AG09319 (cell line): ENCODE measurements at regions not wholly inside any gene's neighbourhood (a gene's known extent, or its start where the extent isn't known, plus 50 kb on each side); places are given as distances from the start of the nearest gene placed in this dataset.
"Not testable (repeated sequence)": the region's sequence is repeated elsewhere in the genome, so short reads cannot be mapped to it uniquely, and the experiment has no call there.

Source experiments
- DNase-seq: peaks from one replicate; pipeline ENCODE4 v3.0.0-alpha.2; 2010; ENCODE audit warnings: low read depth; ENCODE audit errors: extremely low read depth
- TF ChIP-seq, protein P1 (sequence below): IDR thresholded peaks from 2 replicates; pipeline ENCODE4 v1.5.1; 2011; ENCODE audit warnings: low read depth, mild to moderate bottlenecking, inconsistent platforms, low read length, moderate library complexity

DNA sequence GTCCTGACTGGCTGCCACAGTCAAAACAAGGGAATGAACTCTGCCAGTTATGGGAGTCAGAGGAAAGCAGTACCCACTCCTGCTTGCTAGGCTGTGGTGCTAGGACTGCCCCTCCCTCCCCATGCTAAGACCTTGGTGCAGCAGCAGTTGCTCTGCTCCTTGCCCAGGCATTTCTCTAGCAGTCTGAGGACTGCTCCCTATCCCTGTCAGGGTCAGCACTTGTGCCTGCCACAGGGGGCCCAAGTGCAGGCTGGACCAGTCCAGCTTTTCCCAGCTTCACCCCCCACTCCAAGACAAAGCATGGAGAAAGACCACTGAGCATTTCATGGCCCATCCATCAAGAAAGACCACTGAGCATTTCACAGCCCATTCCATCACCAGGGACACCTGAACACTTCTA lies 305.8 kb upstream of the CLEC14A start:
- TF ChIP-seq, protein P1, sequence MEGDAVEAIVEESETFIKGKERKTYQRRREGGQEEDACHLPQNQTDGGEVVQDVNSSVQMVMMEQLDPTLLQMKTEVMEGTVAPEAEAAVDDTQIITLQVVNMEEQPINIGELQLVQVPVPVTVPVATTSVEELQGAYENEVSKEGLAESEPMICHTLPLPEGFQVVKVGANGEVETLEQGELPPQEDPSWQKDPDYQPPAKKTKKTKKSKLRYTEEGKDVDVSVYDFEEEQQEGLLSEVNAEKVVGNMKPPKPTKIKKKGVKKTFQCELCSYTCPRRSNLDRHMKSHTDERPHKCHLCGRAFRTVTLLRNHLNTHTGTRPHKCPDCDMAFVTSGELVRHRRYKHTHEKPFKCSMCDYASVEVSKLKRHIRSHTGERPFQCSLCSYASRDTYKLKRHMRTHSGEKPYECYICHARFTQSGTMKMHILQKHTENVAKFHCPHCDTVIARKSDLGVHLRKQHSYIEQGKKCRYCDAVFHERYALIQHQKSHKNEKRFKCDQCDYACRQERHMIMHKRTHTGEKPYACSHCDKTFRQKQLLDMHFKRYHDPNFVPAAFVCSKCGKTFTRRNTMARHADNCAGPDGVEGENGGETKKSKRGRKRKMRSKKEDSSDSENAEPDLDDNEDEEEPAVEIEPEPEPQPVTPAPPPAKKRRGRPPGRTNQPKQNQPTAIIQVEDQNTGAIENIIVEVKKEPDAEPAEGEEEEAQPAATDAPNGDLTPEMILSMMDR = no peak
- DNase-seq = no peak

DNA sequence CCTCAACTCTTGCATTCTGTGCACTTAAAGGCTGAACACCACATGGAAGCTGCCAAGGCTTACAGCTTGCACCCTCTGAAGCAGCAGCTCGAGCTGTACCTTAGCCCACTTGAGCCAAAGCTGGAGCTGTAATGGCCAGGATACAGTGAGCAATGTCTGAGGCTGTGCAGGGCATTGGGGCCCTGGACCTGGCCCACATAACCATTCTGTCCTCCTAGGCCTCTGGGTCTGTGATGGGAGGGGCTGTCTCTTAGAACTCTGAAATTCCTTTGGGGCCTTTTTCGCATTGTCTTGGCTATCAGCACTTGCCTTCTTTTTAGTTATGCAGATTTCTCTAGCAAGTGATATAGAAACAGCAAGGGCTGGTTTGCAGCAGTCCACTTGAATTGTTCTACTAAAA lies 303.8 kb upstream of the CLEC14A start:
- TF ChIP-seq, protein P1 = no peak
- DNase-seq = no peak

- not testable (repeated sequence) for DNase-seq
Measured at GRCh38 chr14:38557391-38557790, 301.5 kb upstream of the CLEC14A start.

GRCh38 chr14:38556252-38556651 lies 300.4 kb upstream of the CLEC14A start:
- DNase-seq = no peak
- TF ChIP-seq, protein P1 = no peak

GRCh38 chr14:38554026-38554425 lies 298.1 kb upstream of the CLEC14A start:
- TF ChIP-seq, protein P1 = no peak
- DNase-seq = no peak

DNA sequence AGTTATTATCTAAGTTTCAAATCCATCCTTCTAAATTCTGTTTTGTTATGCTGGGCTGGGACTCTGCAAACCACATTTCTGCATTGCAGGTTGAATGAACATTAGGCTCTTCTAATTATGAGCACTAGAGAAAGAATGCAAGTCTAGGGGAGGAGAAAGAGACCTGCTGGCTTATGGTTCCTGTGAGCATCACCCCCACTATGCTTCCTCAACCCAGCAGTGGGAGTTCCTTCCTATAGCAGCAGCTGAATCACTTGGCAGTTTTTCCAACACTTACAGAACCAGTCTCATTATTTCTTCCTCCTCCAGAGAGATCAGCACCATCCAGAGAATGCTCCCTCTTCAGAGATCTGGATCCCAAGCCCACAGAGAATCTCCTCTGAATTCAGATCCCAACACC lies 297.7 kb upstream of the CLEC14A start:
- no peak for DNase-seq
- TF ChIP-seq, protein P1 = no peak

- TF ChIP-seq, protein P1 = no peak
- no peak for DNase-seq
Measured at GRCh38 chr14:38549564-38549963, 293.7 kb upstream of the CLEC14A start.

DNA sequence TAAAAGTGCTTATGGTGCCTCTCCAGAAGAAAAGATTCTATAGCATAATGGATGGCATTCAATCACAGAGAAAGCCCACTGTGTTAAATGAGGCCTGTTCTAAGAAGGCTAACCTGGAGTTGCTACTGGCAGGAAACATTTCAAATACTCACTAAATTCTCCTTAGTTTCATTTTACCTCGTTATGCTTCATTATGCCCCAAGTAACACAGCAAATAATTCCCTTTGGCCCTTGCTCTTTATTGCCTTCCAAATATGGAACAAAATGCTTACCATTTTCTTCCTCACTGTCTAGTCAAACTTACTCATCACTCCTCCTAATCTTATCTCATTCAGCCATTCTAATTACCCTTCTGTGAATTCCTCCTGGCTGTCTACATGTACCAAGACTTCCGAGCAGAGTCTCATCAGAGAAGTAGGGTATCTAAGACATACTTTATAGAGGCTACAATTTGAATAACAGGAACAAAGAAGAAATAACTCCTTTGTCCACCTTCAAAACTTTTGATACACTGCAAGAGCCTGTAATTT lies 292.1 kb upstream of the CLEC14A start:
- no peak for DNase-seq
- TF ChIP-seq, protein P1 = no peak
